SK-N-SH (cell line): ENCODE measurements at regions not wholly inside any gene's neighbourhood (a gene's known extent, or its start where the extent isn't known, plus 50 kb on each side); places are given as distances from the start of the nearest gene placed in this dataset.

Source experiments
- CTCF ChIA-PET: fragments of 300-600, 350-600 bp; formaldehyde crosslinking; extraction: SDS; loops from one replicate; lab custom pipeline; 2021; lab: Yijun Ruan, JAX
- POLR2A ChIA-PET: fragments of 350-600 bp; sonication (Branson Sonifier 250); formaldehyde crosslinking; extraction: SDS; loops from one replicate; lab custom pipeline; 2020; ENCODE audit warnings: antibody characterized with exemption, inconsistent platforms; lab: Yijun Ruan, JAX
- DNase-seq: peaks from one replicate; pipeline ENCODE4 v3.0.0; 2012
- H2AFZ ChIP-seq: fragments of 200-600 bp; sonication (generic); 2 replicates; pipeline ENCODE4 v1.8.1; 2016; ENCODE audit warnings: antibody characterized with exemption, mild to moderate bottlenecking, low read depth
- H3F3A ChIP-seq: fragments of 200-600 bp; sonication (generic); replicated peaks from 2 replicates; pipeline ENCODE3; 2016; ENCODE audit warnings: antibody characterized with exemption, mild to moderate bottlenecking; ENCODE audit not compliant: insufficient read depth
- H3K27ac ChIP-seq, 2 experiments: fragments of 200-500 bp in 1 of 2; fragments of 200-600 bp in 1 of 2; sonication (Bioruptor generic) in 1 of 2; sonication (generic), shearing (Covaris generic) in 1 of 2; 2 replicates each; pipeline versions ENCODE4 v1.5.1 to v1.6.1; 2014 to 2016; ENCODE audit warnings: low read depth in 2 of 2, inconsistent platforms in 1 of 2, low read length in 1 of 2, mild to moderate bottlenecking in 1 of 2, mixed read lengths in 1 of 2
- H3K27me3 ChIP-seq: fragments of 200-600 bp; sonication (generic), shearing (Covaris generic); 2 replicates; pipeline ENCODE4 v1.6.1; 2016; ENCODE audit warnings: mixed run types; ENCODE audit not compliant: insufficient read depth
- H3K36me3 ChIP-seq, 2 experiments: fragments of 200-500 bp in 1 of 2; fragments of 200-600 bp in 1 of 2; sonication (Bioruptor generic) in 1 of 2; sonication (generic) in 1 of 2; replicated peaks in 1 of 2; 2 replicates each; pipeline versions ENCODE3 to v1.5.1; 2014 to 2016; ENCODE audit warnings: low read length in 1 of 2, mild to moderate bottlenecking in 1 of 2; ENCODE audit not compliant: insufficient read depth in 2 of 2, control insufficient read depth in 1 of 2
- H3K4me1 ChIP-seq, 2 experiments: fragments of 200-500 bp in 1 of 2; fragments of 200-600 bp in 1 of 2; sonication (Bioruptor generic) in 1 of 2; sonication (generic), shearing (Covaris generic) in 1 of 2; 2 replicates each; pipeline versions ENCODE4 v1.5.1 to v1.6.1; 2014 to 2016; ENCODE audit warnings: low read depth in 1 of 2, low read length in 1 of 2, mixed run types in 1 of 2; ENCODE audit not compliant: insufficient read depth in 2 of 2, control insufficient read depth in 1 of 2
- H3K4me2 ChIP-seq: fragments of 200-600 bp; sonication (generic), shearing (Covaris generic); 2 replicates; pipeline ENCODE4 v1.6.1; 2017; ENCODE audit warnings: mixed run types
- H3K4me3 ChIP-seq, 2 experiments: fragments of 200-500 bp in 1 of 2; fragments of 200-600 bp in 1 of 2; sonication (Bioruptor generic) in 1 of 2; sonication (generic), shearing (Covaris generic) in 1 of 2; 2 replicates each; pipeline versions ENCODE4 v1.5.1 to v1.8.1; 2014 to 2016; ENCODE audit warnings: low read depth in 2 of 2, inconsistent platforms in 1 of 2, low read length in 1 of 2, mild to moderate bottlenecking in 1 of 2, mixed read lengths in 1 of 2, moderate library complexity in 1 of 2
- H3K79me2 ChIP-seq: fragments of 200-600 bp; sonication (generic); 2 replicates; pipeline ENCODE4 v1.8.1; 2017; ENCODE audit warnings: mild to moderate bottlenecking; ENCODE audit not compliant: insufficient read depth
- H3K9ac ChIP-seq: fragments of 200-600 bp; sonication (generic); 2 replicates; pipeline ENCODE4 v1.6.1; 2017; ENCODE audit warnings: mixed run types
- H3K9me2 ChIP-seq: fragments of 200-600 bp; sonication (generic); 2 replicates; pipeline ENCODE4 v1.6.1; 2017; ENCODE audit warnings: mixed run types
- H3K9me3 ChIP-seq: fragments of 200-600 bp; sonication (generic); 2 replicates; pipeline ENCODE4 v1.6.1; 2017; ENCODE audit warnings: mixed run types, mild to moderate bottlenecking, moderate library complexity
- H4K20me1 ChIP-seq: fragments of 200-600 bp; sonication (generic); 2 replicates; pipeline ENCODE4 v1.6.1; 2017; ENCODE audit warnings: mild to moderate bottlenecking, mixed run types; ENCODE audit not compliant: insufficient read depth
- CHD2 ChIP-seq: fragments of 150-350 bp; IDR thresholded peaks from 2 replicates; pipeline ENCODE4 v1.6.1; 2018; ENCODE audit warnings: low read length; ENCODE audit not compliant: partially characterized antibody
- ELF1 ChIP-seq: IDR thresholded peaks from 2 replicates; pipeline ENCODE4 v1.4.0; 2012
- EZH2phosphoT487 ChIP-seq: fragments of 200-600 bp; sonication (generic); IDR thresholded peaks from 2 replicates; pipeline ENCODE4 v1.6.1; 2017; ENCODE audit warnings: low read depth, mixed run types, mild to moderate bottlenecking, antibody characterized with exemption, moderate library complexity, borderline replicate concordance
- GATA2 ChIP-seq: sonication (generic); formaldehyde crosslinking; IDR thresholded peaks from 2 replicates; pipeline ENCODE4 v1.5.0; 2020; ENCODE audit warnings: mild to moderate bottlenecking, missing genetic modification reagents
- JUND ChIP-seq: IDR thresholded peaks from 2 replicates; pipeline ENCODE4 v1.4.0; 2012
- MEF2A ChIP-seq: IDR thresholded peaks from 2 replicates; pipeline ENCODE4 v1.4.0; 2012; ENCODE audit warnings: low read depth, borderline replicate concordance
- NFIC ChIP-seq: IDR thresholded peaks from 2 replicates; pipeline ENCODE4 v1.4.0; 2012; ENCODE audit warnings: borderline replicate concordance
- NRF1 ChIP-seq: IDR thresholded peaks from 2 replicates; pipeline ENCODE4 v1.6.1; 2012; ENCODE audit warnings: low read depth, mild to moderate bottlenecking, low read length
- PBX3 ChIP-seq: IDR thresholded peaks from 2 replicates; pipeline ENCODE4; 2012
- RAD21 ChIP-seq: IDR thresholded peaks from 2 replicates; pipeline ENCODE4 v1.6.1; 2012; ENCODE audit warnings: mild to moderate bottlenecking, low read length
- RCOR1 ChIP-seq: fragments of 150-350 bp; IDR thresholded peaks from 2 replicates; pipeline ENCODE4 v1.6.1; 2017; ENCODE audit warnings: antibody characterized with exemption, low read length
- RXRA ChIP-seq: IDR thresholded peaks from 2 replicates; pipeline ENCODE4 v1.4.0; 2012; ENCODE audit warnings: low read depth, mild to moderate bottlenecking, borderline replicate concordance
- SIN3A ChIP-seq: IDR thresholded peaks from 2 replicates; pipeline ENCODE4 v1.6.1; 2012; ENCODE audit warnings: low read depth, mild to moderate bottlenecking, low read length, moderate library complexity, borderline replicate concordance
- SMC3 ChIP-seq: IDR thresholded peaks from 2 replicates; pipeline ENCODE4 v1.6.1; 2012; ENCODE audit warnings: low read depth, low read length, improper control_type of control experiment
- TCF12 ChIP-seq: IDR thresholded peaks from 2 replicates; pipeline ENCODE4 v1.4.0; 2012
- TEAD4 ChIP-seq: IDR thresholded peaks from 2 replicates; pipeline ENCODE4 v1.4.0; 2012; ENCODE audit warnings: mild to moderate bottlenecking, borderline replicate concordance; ENCODE audit not compliant: insufficient read depth
- USF2 ChIP-seq: fragments of 150-350 bp; IDR thresholded peaks from 2 replicates; pipeline ENCODE4 v1.6.1; 2017; ENCODE audit warnings: antibody characterized with exemption, low read length, low read depth, borderline replicate concordance
- YY1 ChIP-seq: IDR thresholded peaks from 2 replicates; pipeline ENCODE4 v1.4.0; 2012; ENCODE audit warnings: low read depth, mild to moderate bottlenecking
- ZBTB33 ChIP-seq: IDR thresholded peaks from 2 replicates; pipeline ENCODE4 v1.4.0; 2012; ENCODE audit warnings: low read depth, borderline replicate concordance
- WGBS: methylation state at CpG from one replicate; pipeline ENCODE4 v1.1.6; 2017; ENCODE audit warnings: low lambda C conversion rate; 5-methylcytosine and 5-hydroxymethylcytosine counted together

- H3K4me3 ChIP-seq: no peak overlapping the region
- H3F3A ChIP-seq: peaks cover 6% of the 10 kb centered on the region
- H3K9ac ChIP-seq: no peak overlapping the region
- WGBS: 40% methylated on average over 1 of the region's 1 CpG
- DNase-seq: no peak
- ChIA-PET CTCF (no interaction called here), POLR2A (no interaction called here)
- no peak overlapping the region for H3K4me2 ChIP-seq
- H3K9me2 ChIP-seq: no peaks in the 10 kb centered on the region
- H3K9me3 ChIP-seq: no peaks in the 10 kb centered on the region
- no peak overlapping the region for H3K27ac ChIP-seq
- H3K36me3 ChIP-seq: no peaks in the 10 kb centered on the region
- no peak overlapping the region for H2AFZ ChIP-seq
- no peaks in the 10 kb centered on the region for H3K79me2 ChIP-seq
- TF ChIP-seq SMC3: no peak
- TF ChIP-seq YY1: no peak
- no peak for TF ChIP-seq PBX3
- no peak for TF ChIP-seq RCOR1
- TF ChIP-seq SIN3A: no peak
- no peak for TF ChIP-seq CHD2
- TF ChIP-seq GATA2 (CRISPR knock-in tag): no peak
- TF ChIP-seq EZH2phosphoT487: no peak
- TF ChIP-seq NFIC: no peak
- no peak for TF ChIP-seq ELF1
- H3K27me3 ChIP-seq: no peaks in the 10 kb centered on the region
- peaks cover 0 to 36% of the 10 kb centered on the region in 2 experiments; a peak in 2 of 4 replicates for H3K4me1 ChIP-seq
- H4K20me1 ChIP-seq: no peaks in the 10 kb centered on the region
Observed at GRCh38 chr7:41826641-41827040, 123.8 kb upstream of the INHBA start.

GRCh38 chr7:41825927-41826480, 123.1 kb upstream of the INHBA start:
- no peak overlapping the region for H2AFZ ChIP-seq
- WGBS: 26% methylated on average over 4 of the region's 4 CpGs
- 0 out of 2 replicates have a peak, but pooled peaks cover 3% of the 10 kb centered on the region for H3K9me3 ChIP-seq
- 0 out of 2 replicates have a peak overlapping the region, but pooled peaks have one; percentile 2 for H3K4me2 ChIP-seq
- no peaks in the 10 kb centered on the region for H3K79me2 ChIP-seq
- H3F3A ChIP-seq: peaks cover 6% of the 10 kb centered on the region
- no peak for DNase-seq
- H3K36me3 ChIP-seq: no peaks in the 10 kb centered on the region
- no peak overlapping the region; a peak in 1 of 4 replicates for H3K27ac ChIP-seq
- no peak overlapping the region for H3K9ac ChIP-seq
- CTCF ChIA-PET: no interaction called here
- H4K20me1 ChIP-seq: no peaks in the 10 kb centered on the region
- POLR2A ChIA-PET: no interaction called here
- H3K4me1 ChIP-seq: peaks cover 0 to 36% of the 10 kb centered on the region in 2 experiments; a peak in 2 of 4 replicates
- H3K9me2 ChIP-seq: no peaks in the 10 kb centered on the region
- H3K27me3 ChIP-seq: no peaks in the 10 kb centered on the region
- H3K4me3 ChIP-seq: no peak overlapping the region
- TF ChIP-seq ZBTB33: no peak
- no peak for TF ChIP-seq ELF1
- no peak for TF ChIP-seq NRF1
- TF ChIP-seq TCF12: no peak
- TF ChIP-seq USF2: no peak
- TF ChIP-seq NFIC: peak; percentile 94
- TF ChIP-seq PBX3: no peak
- TF ChIP-seq JUND: no peak
- no peak for TF ChIP-seq GATA2 (CRISPR knock-in tag)
- no peak for TF ChIP-seq CHD2
- 0 out of 2 replicates have a peak, but pooled peaks have one; percentile 40 for TF ChIP-seq TEAD4
- TF ChIP-seq RAD21: no peak
- TF ChIP-seq SIN3A: no peak
- TF ChIP-seq MEF2A: no peak
- TF ChIP-seq RXRA: peak; percentile 26; the same call in 1 of the 2 replicates
